K562 (cell line): ENCODE measurements at regions not wholly inside any gene's neighbourhood (a gene's known extent, or its start where the extent isn't known, plus 50 kb on each side); places are given as distances from the start of the nearest gene placed in this dataset.

ENCODE experiments used
- ATF1 ChIP-seq, 2 experiments: fragments of 450-650 bp in 1 of 2; IDR thresholded peaks; 2 replicates each; pipeline ENCODE4 v1.6.1; 2016; ENCODE audit warnings: missing compliant biosample characterization in 1 of 2, missing genetic modification characterization in 1 of 2
- CREM ChIP-seq: IDR thresholded peaks from 2 replicates; pipeline ENCODE4 v1.6.1; 2014; ENCODE audit warnings: antibody characterized with exemption, low read depth
- CUX1 ChIP-seq: fragments of 200-800 bp; sonication (Bioruptor generic); IDR thresholded peaks from 2 replicates; pipeline ENCODE4 v1.6.1; 2016; ENCODE audit warnings: missing genetic modification characterization, missing compliant biosample characterization
- E2F6 ChIP-seq, 2 experiments: IDR thresholded peaks; 2 replicates each; pipeline ENCODE4 v1.6.1; 2011; ENCODE audit warnings: borderline replicate concordance in 1 of 2, control low read depth in 1 of 2, low read depth in 1 of 2, low read length in 1 of 2, mild to moderate bottlenecking in 1 of 2, mixed read lengths in 1 of 2, moderate library complexity in 1 of 2; ENCODE audit not compliant: insufficient read depth in 1 of 2, insufficient read length in 1 of 2, poor library complexity in 1 of 2, severe bottlenecking in 1 of 2; ENCODE audit errors: extremely low read depth in 1 of 2
- HNRNPLL ChIP-seq: fragments of 200-400 bp; formaldehyde crosslinking; IDR thresholded peaks from 2 replicates; pipeline ENCODE4 v1.6.1; 2017; ENCODE audit warnings: low read length, low read depth, mild to moderate bottlenecking; ENCODE audit not compliant: poor library complexity, severe bottlenecking
- L3MBTL2 ChIP-seq: fragments of 450-650 bp; IDR thresholded peaks from 2 replicates; pipeline ENCODE4 v1.6.1; 2016; ENCODE audit warnings: mild to moderate bottlenecking, moderate library complexity
- MGA ChIP-seq: fragments of 450-650 bp; IDR thresholded peaks from 2 replicates; pipeline ENCODE4 v1.6.1; 2016; ENCODE audit warnings: mild to moderate bottlenecking, moderate library complexity

- TF ChIP-seq MGA (peak; percentile 83), ATF1 (CRISPR knock-in tag; IDR thresholded peaks at IDR 0.05) (no peak), ATF1 (tag; IDR thresholded peaks at IDR 0.05) (peak; percentile 35; the same call in 1 of the 2 replicates), L3MBTL2 (peak; percentile 94), E2F6 (IDR thresholded peaks at IDR 0.05; ENCODE audit: borderline replicate concordance in 1 of 2, extremely low read depth in 1 of 2, insufficient read depth in 1 of 2, insufficient read length in 1 of 2, low read depth in 1 of 2, low read length in 1 of 2, poor library complexity in 1 of 2, severe bottlenecking in 1 of 2) (peak; percentile 53 to 61), HNRNPLL (no peak), CUX1 (CRISPR knock-in tag) (no peak), CREM (peak; percentile 30; the same call in 1 of the 2 replicates)
These were observed 121.8 kb downstream of the RTP5 start (continued) for GRCh38 chr2:241991299-241991698.
